Colon (tissue), 2 donors: ENCODE measurements at regions not wholly inside any gene's neighbourhood (a gene's known extent, or its start where the extent isn't known, plus 50 kb on each side); places are given as distances from the start of the nearest gene placed in this dataset.

Source experiments
- FAIRE-seq: peaks from 2 replicates; lab custom pipeline; 2012; peaks lifted over from hg19 to GRCh38; lab: Jason Lieb, UNC
- donor health status: control.
- donor health status: control.

GRCh38 chr22:22823131-22823810, 64.3 kb upstream of the IGLL5 start:
- FAIRE-seq = no peak

- no peak for FAIRE-seq
Observed at GRCh38 chr22:22824340-22825212, 63.0 kb upstream of the IGLL5 start.

- FAIRE-seq = no peak
Observed at GRCh38 chr22:22825213-22825593, 62.4 kb upstream of the IGLL5 start.

- no peak for FAIRE-seq
Observed at GRCh38 chr22:22827187-22827939, 60.3 kb upstream of the IGLL5 start.

GRCh38 chr22:22830193-22830592, 57.4 kb upstream of the IGLL5 start:
- no peak for FAIRE-seq

- FAIRE-seq = peak; percentile 21
Observed at GRCh38 chr22:22830957-22831688, 56.5 kb upstream of the IGLL5 start.

GRCh38 chr22:22833059-22833458, 54.6 kb upstream of the IGLL5 start:
- FAIRE-seq = no peak

GRCh38 chr22:22833488-22833887, 54.1 kb upstream of the IGLL5 start:
- no peak for FAIRE-seq

GRCh38 chr22:22834204-22834603, 53.4 kb upstream of the IGLL5 start:
- no peak for FAIRE-seq

GRCh38 chr22:22834783-22835182, 52.8 kb upstream of the IGLL5 start:
- FAIRE-seq = no peak

- FAIRE-seq = no peak
Observed at GRCh38 chr22:22835242-22835641, 52.4 kb upstream of the IGLL5 start.

GRCh38 chr22:22835771-22836291, 51.8 kb upstream of the IGLL5 start:
- FAIRE-seq = no peak

- FAIRE-seq = no peak
Observed at GRCh38 chr22:22836635-22837034, 51.0 kb upstream of the IGLL5 start.
